Endothelial cell of umbilical vein (primary cell): ENCODE measurements at regions not wholly inside any gene's neighbourhood (a gene's known extent, or its start where the extent isn't known, plus 50 kb on each side); places are given as distances from the start of the nearest gene placed in this dataset.

Experiments
- BruUV-seq: library from RNA; stranded (reverse); fragments of 400-500 nt; replicated peaks from 2 replicates; lab custom pipeline; 2021; lab: Mats Ljungman, UMichigan
- CTCF ChIA-PET: fragments of 300-600, 350-600 bp; sonication (Branson Sonifier 250); formaldehyde crosslinking; loops from one replicate; lab custom pipeline; 2021; ENCODE audit warnings: antibody characterized with exemption, inconsistent platforms; lab: Charles Lee
- POLR2A ChIA-PET: fragments of 300-600, 350-600 bp; sonication (Branson Sonifier 250); formaldehyde crosslinking; loops from one replicate; lab custom pipeline; 2021; ENCODE audit warnings: antibody characterized with exemption, inconsistent platforms; lab: Charles Lee
- DNase-seq: peaks from one replicate; pipeline ENCODE4 v3.0.0-alpha.2; 2011; ENCODE audit warnings: low read depth, low spot score
- FAIRE-seq: peaks from 2 replicates; lab custom pipeline; 2011; peaks lifted over from hg19 to GRCh38; lab: Jason Lieb, UNC
- H2AFZ ChIP-seq: 2 replicates; pipeline ENCODE4 v1.6.0; 2012; ENCODE audit warnings: low read depth, low read length, control low read depth, inconsistent platforms
- H3K27ac ChIP-seq: 2 replicates; pipeline ENCODE4 v1.5.1; 2011; ENCODE audit warnings: low read depth, mild to moderate bottlenecking, control low read depth, low read length, moderate library complexity; ENCODE audit not compliant: insufficient read depth
- H3K27me3 ChIP-seq, 2 experiments: 2 replicates each; pipeline versions ENCODE4 v1.6.0 to v1.6.1; 2011; ENCODE audit warnings: low read length in 2 of 2, mixed read lengths in 1 of 2; ENCODE audit not compliant: control insufficient read depth in 2 of 2, insufficient read depth in 2 of 2
- H3K36me3 ChIP-seq, 2 experiments: 2 replicates in 1 of 2; 3 replicates in 1 of 2; pipeline ENCODE4 v1.5.1; 2011; ENCODE audit warnings: low read length in 2 of 2, mild to moderate bottlenecking in 1 of 2, moderate library complexity in 1 of 2; ENCODE audit not compliant: control insufficient read depth in 2 of 2, insufficient read depth in 2 of 2; ENCODE audit errors: extremely low read depth in 1 of 2
- H3K4me1 ChIP-seq: 3 replicates; pipeline ENCODE4 v1.5.1; 2011; ENCODE audit warnings: mild to moderate bottlenecking, low read length; ENCODE audit not compliant: control insufficient read depth, insufficient read depth; ENCODE audit errors: extremely low read depth
- H3K4me2 ChIP-seq: 2 replicates; pipeline ENCODE4 v1.6.1; 2011; ENCODE audit warnings: low read length, control low read depth, mixed read lengths; ENCODE audit not compliant: insufficient read depth
- H3K4me3 ChIP-seq, 3 experiments: fragments of 200-600 bp in 1 of 3; sonication (generic), shearing (Covaris generic) in 1 of 3; replicated peaks in 1 of 3; 2 replicates each; pipeline ENCODE4 v1.5.1; 2011 to 2016; ENCODE audit warnings: control low read depth in 3 of 3, low read length in 3 of 3, mild to moderate bottlenecking in 2 of 3, inconsistent platforms in 1 of 3, low read depth in 1 of 3, moderate library complexity in 1 of 3; ENCODE audit not compliant: insufficient read depth in 1 of 3
- H3K79me2 ChIP-seq: 2 replicates; pipeline ENCODE4 v1.6.0; 2012; ENCODE audit warnings: low read length, inconsistent platforms; ENCODE audit not compliant: control insufficient read depth, insufficient read depth
- H3K9ac ChIP-seq: replicated peaks from 2 replicates; pipeline ENCODE3; 2011; ENCODE audit warnings: low read length, control low read depth; ENCODE audit not compliant: insufficient read depth; ENCODE audit errors: extremely low read depth
- H3K9me1 ChIP-seq: replicated peaks from 3 replicates; pipeline ENCODE4 v1.6.0; 2011; ENCODE audit warnings: mild to moderate bottlenecking, low read length; ENCODE audit not compliant: control insufficient read depth, insufficient read depth; ENCODE audit errors: extremely low read depth
- H3K9me3 ChIP-seq: replicated peaks from 2 replicates; pipeline ENCODE4 v1.5.1; 2012; ENCODE audit warnings: low read length, inconsistent platforms; ENCODE audit not compliant: control insufficient read depth, insufficient read depth
- H4K20me1 ChIP-seq: replicated peaks from 2 replicates; pipeline ENCODE3; 2011; ENCODE audit warnings: mild to moderate bottlenecking, low read length; ENCODE audit not compliant: control insufficient read depth, insufficient read depth; ENCODE audit errors: extremely low read depth
- FOS ChIP-seq: IDR thresholded peaks from 2 replicates; pipeline ENCODE4 v1.6.1; 2011; ENCODE audit warnings: mild to moderate bottlenecking, low read length, moderate library complexity, borderline replicate concordance; ENCODE audit not compliant: insufficient read depth
- MYC ChIP-seq: IDR thresholded peaks from one replicate; pipeline ENCODE4 v1.6.1; 2011; ENCODE audit warnings: mild to moderate bottlenecking, low read depth, low read length
- POLR2A ChIP-seq: IDR thresholded peaks from 2 replicates; pipeline ENCODE4 v1.6.1; 2012; ENCODE audit warnings: low read depth, mild to moderate bottlenecking, control low read depth, low read length
- POLR2AphosphoS5 ChIP-seq: IDR thresholded peaks from 2 replicates; pipeline ENCODE4 v1.6.1; 2012; ENCODE audit warnings: low read depth, mild to moderate bottlenecking, control low read depth, low read length, moderate library complexity; ENCODE audit not compliant: insufficient read depth
- dilution Hi-C: fragments of 300-500 bp; cut with MboI; formaldehyde crosslinking; loops from one replicate; pipeline ENCODE4 v1.15.0; 2019; ENCODE audit warnings: low sequenced_read_pairs; ENCODE audit not compliant: extremely low pct_ligation_motif_present
- intact Hi-C: fragments of 100-400 bp; cut with micrococcal nuclease; formaldehyde crosslinking; loops from one replicate; pipeline ENCODE4 v1.10.0; 2022
- TF ChIP-seq, protein P1 (sequence below), 2 donors: IDR thresholded peaks; 1 replicate in 1 of 2; 2 replicates in 1 of 2; pipeline ENCODE4 v1.5.1; 2011; ENCODE audit warnings: low read length in 2 of 2, mild to moderate bottlenecking in 2 of 2, moderate library complexity in 2 of 2, control low read depth in 1 of 2, inconsistent platforms in 1 of 2, low read depth in 1 of 2; ENCODE audit not compliant: insufficient read depth in 1 of 2; ENCODE audit errors: extremely low read depth in 1 of 2
- TF ChIP-seq, protein P2 (sequence below): IDR thresholded peaks from 2 replicates; pipeline ENCODE4 v1.6.1; 2011; ENCODE audit not compliant: insufficient read depth, insufficient read length

DNA sequence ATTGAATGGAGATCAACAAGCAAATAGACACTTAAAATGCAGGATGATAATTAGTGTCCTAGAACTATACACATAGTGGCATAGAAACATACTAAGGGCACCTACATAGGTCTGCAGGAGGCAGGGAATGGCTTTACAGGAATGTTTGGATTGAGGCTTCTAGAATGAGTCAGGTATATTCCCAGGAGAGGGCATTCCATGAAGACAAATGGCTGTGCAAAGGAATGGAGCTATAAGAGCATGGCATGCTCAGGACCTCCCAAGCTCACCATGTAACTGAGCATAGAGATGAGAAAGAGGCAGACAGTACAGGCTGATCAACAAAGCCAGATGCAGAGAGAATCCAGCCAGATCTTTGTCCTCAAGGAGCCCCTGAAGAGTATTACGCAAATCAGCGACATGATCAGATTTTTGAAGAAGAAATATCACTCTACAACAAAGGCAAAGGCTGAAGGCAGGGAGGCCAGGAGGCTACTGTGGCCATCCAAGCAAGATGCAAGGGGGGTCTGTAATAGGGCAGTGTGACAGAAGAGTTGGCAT lies 211.1 kb upstream of the MTNR1B start:
- TF ChIP-seq FOS (no peak), MYC (no peak), POLR2AphosphoS5 (no peak), POLR2A (no peak)
- TF ChIP-seq, protein P1, sequence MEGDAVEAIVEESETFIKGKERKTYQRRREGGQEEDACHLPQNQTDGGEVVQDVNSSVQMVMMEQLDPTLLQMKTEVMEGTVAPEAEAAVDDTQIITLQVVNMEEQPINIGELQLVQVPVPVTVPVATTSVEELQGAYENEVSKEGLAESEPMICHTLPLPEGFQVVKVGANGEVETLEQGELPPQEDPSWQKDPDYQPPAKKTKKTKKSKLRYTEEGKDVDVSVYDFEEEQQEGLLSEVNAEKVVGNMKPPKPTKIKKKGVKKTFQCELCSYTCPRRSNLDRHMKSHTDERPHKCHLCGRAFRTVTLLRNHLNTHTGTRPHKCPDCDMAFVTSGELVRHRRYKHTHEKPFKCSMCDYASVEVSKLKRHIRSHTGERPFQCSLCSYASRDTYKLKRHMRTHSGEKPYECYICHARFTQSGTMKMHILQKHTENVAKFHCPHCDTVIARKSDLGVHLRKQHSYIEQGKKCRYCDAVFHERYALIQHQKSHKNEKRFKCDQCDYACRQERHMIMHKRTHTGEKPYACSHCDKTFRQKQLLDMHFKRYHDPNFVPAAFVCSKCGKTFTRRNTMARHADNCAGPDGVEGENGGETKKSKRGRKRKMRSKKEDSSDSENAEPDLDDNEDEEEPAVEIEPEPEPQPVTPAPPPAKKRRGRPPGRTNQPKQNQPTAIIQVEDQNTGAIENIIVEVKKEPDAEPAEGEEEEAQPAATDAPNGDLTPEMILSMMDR (IDR thresholded peaks at IDR 0.05; ENCODE audit: extremely low read depth in 1 of 2, insufficient read depth in 1 of 2, low read depth in 1 of 2, low read length in 2 of 2) = no peak
- CTCF ChIA-PET = no interaction called here
- Histone ChIP-seq H3K4me3 (no peak overlapping the region), H3K9ac (no peak overlapping the region), H3K4me2 (no peak overlapping the region), H3K4me1 (no peaks in the 10 kb centered on the region), H3K27ac (no peak overlapping the region), H4K20me1 (no peaks in the 10 kb centered on the region), H2AFZ (no peak overlapping the region), H3K9me1 (no peaks in the 10 kb centered on the region), H3K36me3 (no peaks in the 10 kb centered on the region), H3K27me3 (no peaks in the 10 kb centered on the region), H3K9me3 (no peaks in the 10 kb centered on the region), H3K79me2 (no peaks in the 10 kb centered on the region)
- intact Hi-C loops (no loop called here), dilution Hi-C loops (no loop called here)
- FAIRE-seq (no peak), DNase-seq (no peak)
- POLR2A ChIA-PET = no interaction called here
- no TSS peak for BruUV-seq

DNA sequence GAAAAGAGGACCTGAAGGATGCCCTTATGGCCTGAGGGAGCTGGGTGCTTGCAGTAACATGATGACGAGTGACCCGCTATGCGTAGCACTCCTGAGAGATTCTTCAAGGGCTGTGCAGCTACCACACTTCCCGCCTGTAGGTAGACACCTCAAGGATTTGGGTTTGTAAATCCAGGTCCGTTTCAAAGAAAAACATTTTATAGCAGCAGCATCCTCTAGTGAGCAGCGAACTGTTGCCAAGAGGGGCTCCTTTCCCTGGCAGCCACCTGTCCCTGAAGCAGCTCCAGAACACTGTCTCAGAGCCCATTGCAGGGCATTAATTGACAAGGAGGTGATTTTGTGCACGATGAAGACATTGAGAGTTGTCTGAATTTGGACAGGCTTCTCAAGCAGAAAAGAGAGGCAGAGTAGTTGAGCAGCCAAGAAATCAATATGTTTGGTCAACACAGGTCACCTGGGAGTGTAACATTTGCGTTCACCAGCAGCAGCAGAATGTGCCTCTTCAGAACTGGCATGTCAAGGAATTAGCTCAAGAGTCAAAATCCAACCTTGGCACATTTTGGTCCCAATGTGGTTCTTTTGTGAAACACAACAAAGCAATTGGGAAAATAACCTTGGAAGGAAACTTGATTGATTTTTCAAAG lies 209.8 kb upstream of the MTNR1B start:
- no peaks in the 10 kb centered on the region for H3K27me3 ChIP-seq
- H3K27ac ChIP-seq = no peak overlapping the region
- CTCF ChIA-PET = no interaction called here
- H3K4me2 ChIP-seq = no peak overlapping the region
- TF ChIP-seq, protein P2, sequence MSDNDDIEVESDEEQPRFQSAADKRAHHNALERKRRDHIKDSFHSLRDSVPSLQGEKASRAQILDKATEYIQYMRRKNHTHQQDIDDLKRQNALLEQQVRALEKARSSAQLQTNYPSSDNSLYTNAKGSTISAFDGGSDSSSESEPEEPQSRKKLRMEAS = no peak
- TF ChIP-seq, protein P1 (IDR thresholded peaks at IDR 0.05; ENCODE audit: extremely low read depth in 1 of 2, insufficient read depth in 1 of 2, low read depth in 1 of 2, low read length in 2 of 2) = no peak
- no peaks in the 10 kb centered on the region for H3K9me1 ChIP-seq
- POLR2A ChIA-PET = no interaction called here
- BruUV-seq = no TSS peak
- H3K9me3 ChIP-seq = peaks cover 2% of the 10 kb centered on the region
- FAIRE-seq (no peak), DNase-seq (no peak)
- H2AFZ ChIP-seq = no peak overlapping the region
- no peaks in the 10 kb centered on the region for H4K20me1 ChIP-seq
- H3K36me3 ChIP-seq = no peaks in the 10 kb centered on the region
- dilution Hi-C loops = no loop called here
- H3K4me1 ChIP-seq = no peaks in the 10 kb centered on the region
- H3K4me3 ChIP-seq = no peak overlapping the region
- intact Hi-C loops = no loop called here
- no peaks in the 10 kb centered on the region for H3K79me2 ChIP-seq
- no peak overlapping the region for H3K9ac ChIP-seq
